ENCODE measurements at regions not wholly inside any gene's neighbourhood (a gene's known extent, or its start where the extent isn't known, plus 50 kb on each side); places are given as distances from the start of the nearest gene placed in this dataset.

DNA sequence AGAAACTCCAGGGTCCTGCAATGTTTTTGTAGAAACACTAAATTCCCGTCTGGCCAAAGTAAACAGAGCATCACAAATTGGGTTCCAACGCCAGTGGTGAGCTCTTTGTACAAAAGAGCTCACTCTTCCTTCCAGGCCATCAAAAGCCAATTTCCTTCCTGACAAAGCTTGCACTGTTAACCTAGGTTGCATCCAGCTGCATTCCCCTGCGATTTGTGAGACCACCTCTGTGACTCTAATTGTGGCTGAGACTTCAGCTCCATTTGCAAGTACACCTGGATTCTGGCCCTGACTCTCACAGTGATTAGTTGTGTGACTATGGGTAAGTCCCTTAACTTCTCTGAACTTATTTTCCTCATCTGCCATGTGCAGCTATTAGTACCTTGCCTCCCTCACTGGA lies 212.5 kb upstream of the CXorf66 start:
- TF ChIP-seq, protein P1, sequence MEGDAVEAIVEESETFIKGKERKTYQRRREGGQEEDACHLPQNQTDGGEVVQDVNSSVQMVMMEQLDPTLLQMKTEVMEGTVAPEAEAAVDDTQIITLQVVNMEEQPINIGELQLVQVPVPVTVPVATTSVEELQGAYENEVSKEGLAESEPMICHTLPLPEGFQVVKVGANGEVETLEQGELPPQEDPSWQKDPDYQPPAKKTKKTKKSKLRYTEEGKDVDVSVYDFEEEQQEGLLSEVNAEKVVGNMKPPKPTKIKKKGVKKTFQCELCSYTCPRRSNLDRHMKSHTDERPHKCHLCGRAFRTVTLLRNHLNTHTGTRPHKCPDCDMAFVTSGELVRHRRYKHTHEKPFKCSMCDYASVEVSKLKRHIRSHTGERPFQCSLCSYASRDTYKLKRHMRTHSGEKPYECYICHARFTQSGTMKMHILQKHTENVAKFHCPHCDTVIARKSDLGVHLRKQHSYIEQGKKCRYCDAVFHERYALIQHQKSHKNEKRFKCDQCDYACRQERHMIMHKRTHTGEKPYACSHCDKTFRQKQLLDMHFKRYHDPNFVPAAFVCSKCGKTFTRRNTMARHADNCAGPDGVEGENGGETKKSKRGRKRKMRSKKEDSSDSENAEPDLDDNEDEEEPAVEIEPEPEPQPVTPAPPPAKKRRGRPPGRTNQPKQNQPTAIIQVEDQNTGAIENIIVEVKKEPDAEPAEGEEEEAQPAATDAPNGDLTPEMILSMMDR (IDR thresholded peaks at IDR 0.05), result no peak
- TF ChIP-seq POLR2A (IDR thresholded peaks at IDR 0.05), result no peak

All from lower leg skin (tissue), 3 donors.